GM23338 (cell line): ENCODE measurements at regions not wholly inside any gene's neighbourhood (a gene's known extent, or its start where the extent isn't known, plus 50 kb on each side); places are given as distances from the start of the nearest gene placed in this dataset.

Experiments used
- ATAC-seq: fragments of 200-7000 bp; cut with Tn5 transposase; 3 replicates; pipeline ENCODE4 v1.9.1; 2020
- DNase-seq: peaks from one replicate; pipeline ENCODE4 v3.0.0-alpha.2; 2015; ENCODE audit warnings: low spot score
- H2AFZ ChIP-seq: fragments of 200-600 bp; sonication (generic); 2 replicates; pipeline ENCODE4 v1.8.0; 2016; ENCODE audit warnings: antibody characterized with exemption, mild to moderate bottlenecking, moderate library complexity
- H3F3A ChIP-seq: fragments of 200-600 bp; sonication (generic); replicated peaks from 2 replicates; pipeline ENCODE4 v1.8.0; 2017; ENCODE audit warnings: antibody characterized with exemption, mixed run types, low read depth
- H3K27ac ChIP-seq: fragments of 200-600 bp; sonication (generic); 2 replicates; pipeline ENCODE4 v1.6.1; 2016; ENCODE audit warnings: low read depth
- H3K27me3 ChIP-seq: fragments of 200-600 bp; sonication (generic); 2 replicates; pipeline ENCODE4 v1.8.0; 2016; ENCODE audit warnings: mild to moderate bottlenecking, mixed run types, moderate library complexity; ENCODE audit not compliant: insufficient read depth
- H3K36me3 ChIP-seq: fragments of 200-600 bp; sonication (generic); 2 replicates; pipeline ENCODE4 v1.8.0; 2016; ENCODE audit warnings: mild to moderate bottlenecking; ENCODE audit not compliant: insufficient read depth
- H3K4me1 ChIP-seq: fragments of 200-600 bp; sonication (generic); 2 replicates; pipeline ENCODE4 v1.8.0; 2016; ENCODE audit warnings: mild to moderate bottlenecking, moderate library complexity; ENCODE audit not compliant: insufficient read depth
- H3K4me2 ChIP-seq: fragments of 200-600 bp; sonication (generic); 2 replicates; pipeline ENCODE4 v1.7.1; 2017; ENCODE audit warnings: mixed run types
- H3K4me3 ChIP-seq: fragments of 200-600 bp; sonication (generic); 2 replicates; pipeline ENCODE4 v1.6.1; 2016; ENCODE audit warnings: mixed run types
- H3K79me2 ChIP-seq: fragments of 200-600 bp; sonication (generic); replicated peaks from 2 replicates; pipeline ENCODE4 v1.8.0; 2017; ENCODE audit warnings: mild to moderate bottlenecking; ENCODE audit not compliant: insufficient read depth
- H3K9me2 ChIP-seq: fragments of 200-600 bp; sonication (generic); 2 replicates; pipeline ENCODE4 v1.8.0; 2017; ENCODE audit not compliant: insufficient read depth
- H4K20me1 ChIP-seq: fragments of 200-600 bp; sonication (generic); replicated peaks from 2 replicates; pipeline ENCODE4 v1.8.0; 2017; ENCODE audit warnings: mild to moderate bottlenecking; ENCODE audit not compliant: insufficient read depth
- H3K27ac Mint-ChIP-seq: 2 replicates; pipeline ENCODE4 v1.8.0; 2020; ENCODE audit warnings: inconsistent platforms, mild to moderate bottlenecking, moderate library complexity, mixed read lengths
- H3K27me3 Mint-ChIP-seq: 3 replicates; pipeline ENCODE4 v1.8.0; 2022; ENCODE audit warnings: low read depth, mild to moderate bottlenecking, moderate library complexity, mixed read lengths, inconsistent platforms; ENCODE audit not compliant: insufficient read depth, poor library complexity
- H3K36me3 Mint-ChIP-seq: 3 replicates; pipeline ENCODE4 v1.8.0; 2021; ENCODE audit warnings: low read depth, mild to moderate bottlenecking, inconsistent platforms, moderate library complexity, mixed read lengths
- H3K4me1 Mint-ChIP-seq: 3 replicates; pipeline ENCODE4 v1.8.0; 2020; ENCODE audit warnings: mild to moderate bottlenecking, inconsistent platforms, mixed read lengths
- H3K4me3 Mint-ChIP-seq: 3 replicates; pipeline ENCODE4 v1.8.0; 2021; ENCODE audit warnings: moderate library complexity, mild to moderate bottlenecking, inconsistent platforms, mixed read lengths
- H3K9me3 Mint-ChIP-seq: 3 replicates; pipeline ENCODE4 v1.8.0; 2020; ENCODE audit warnings: moderate library complexity, mild to moderate bottlenecking, inconsistent platforms, mixed read lengths
- CREB1 ChIP-seq: fragments of 250-450 bp; sonication (Bioruptor Pico); IDR thresholded peaks from 2 replicates; pipeline ENCODE4 v1.5.0; 2020; ENCODE audit warnings: low read depth, mild to moderate bottlenecking, moderate library complexity
- CTCF ChIP-seq, 2 experiments: fragments of 200-600 bp in 1 of 2; sonication (generic) in 1 of 2; conservative IDR thresholded peaks; 2 replicates each; pipeline versions ENCODE4 v1.5.1 to v1.6.1; 2016 to 2017; ENCODE audit warnings: antibody characterized with exemption in 2 of 2, low read depth in 2 of 2, mild to moderate bottlenecking in 2 of 2, moderate library complexity in 1 of 2
- ETS1 ChIP-seq: IDR thresholded peaks from 2 replicates; pipeline ENCODE4 v1.6.1; 2016; ENCODE audit warnings: antibody characterized with exemption
- EZH2 ChIP-seq: fragments of 200-600 bp; sonication (generic); IDR thresholded peaks from one replicate; pipeline ENCODE4 v1.8.0; 2017; ENCODE audit warnings: antibody characterized with exemption, mild to moderate bottlenecking, low read depth; ENCODE audit not compliant: unreplicated experiment
- EZH2phosphoT487 ChIP-seq: fragments of 200-600 bp; sonication (generic); IDR thresholded peaks from one replicate; pipeline ENCODE4 v1.8.1; 2018; ENCODE audit warnings: antibody characterized with exemption; ENCODE audit not compliant: unreplicated experiment
- JUNB ChIP-seq: IDR thresholded peaks from one replicate; pipeline ENCODE4 v1.6.1; 2016; ENCODE audit warnings: antibody characterized with exemption; ENCODE audit not compliant: unreplicated experiment
- NANOG ChIP-seq: IDR thresholded peaks from 2 replicates; pipeline ENCODE4 v1.6.1; 2016; ENCODE audit warnings: antibody characterized with exemption, borderline replicate concordance
- POLR2AphosphoS5 ChIP-seq: IDR thresholded peaks from 2 replicates; pipeline ENCODE4 v1.6.1; 2016; ENCODE audit warnings: antibody characterized with exemption, low read depth
- REST ChIP-seq: IDR thresholded peaks from one replicate; pipeline ENCODE4 v1.6.1; 2018; ENCODE audit warnings: antibody characterized with exemption; ENCODE audit not compliant: unreplicated experiment
- STAT1 ChIP-seq: IDR thresholded peaks from one replicate; pipeline ENCODE4 v1.6.1; 2016; ENCODE audit warnings: antibody characterized with exemption; ENCODE audit not compliant: unreplicated experiment
- ZNF114 ChIP-seq: fragments of 250-450 bp; sonication (Bioruptor Pico); IDR thresholded peaks from 2 replicates; pipeline ENCODE4 v1.5.0; 2020; ENCODE audit warnings: mild to moderate bottlenecking, moderate library complexity
- ZNF331 ChIP-seq: fragments of 250-450 bp; sonication (Bioruptor Pico); IDR thresholded peaks from 2 replicates; pipeline ENCODE4 v1.5.0; 2020; ENCODE audit warnings: low read depth, mild to moderate bottlenecking, moderate library complexity
- ZNF462 ChIP-seq: fragments of 250-450 bp; sonication (Bioruptor Pico); IDR thresholded peaks from 2 replicates; pipeline ENCODE4 v1.5.0; 2020; ENCODE audit warnings: mild to moderate bottlenecking, moderate library complexity

GRCh38 chr1:58156124-58156468, 390.4 kb downstream of the OMA1 start:
- H3F3A ChIP-seq, result no peaks in the 10 kb centered on the region
- no peaks in the 10 kb centered on the region for H3K36me3 Mint-ChIP-seq
- H3K36me3 ChIP-seq, result no peaks in the 10 kb centered on the region
- H3K9me3 Mint-ChIP-seq, result no peaks in the 10 kb centered on the region
- H3K4me3 ChIP-seq, result no peak overlapping the region
- H3K79me2 ChIP-seq, result no peaks in the 10 kb centered on the region
- no peak overlapping the region for H2AFZ ChIP-seq
- DNase-seq (no peak), ATAC-seq (no peak)
- no peak overlapping the region for H3K27ac ChIP-seq
- H3K4me3 Mint-ChIP-seq, result no peak overlapping the region
- peaks cover 18% of the 10 kb centered on the region for H3K4me1 Mint-ChIP-seq
- H4K20me1 ChIP-seq, result no peaks in the 10 kb centered on the region
- no peak overlapping the region for H3K4me2 ChIP-seq
- H3K27me3 ChIP-seq, result no peaks in the 10 kb centered on the region
- TF ChIP-seq EZH2 (no peak), POLR2AphosphoS5 (no peak), ZNF114 (no peak), REST (no peak), ZNF331 (CRISPR knock-in tag) (no peak), ETS1 (no peak), NANOG (no peak), ZNF462 (CRISPR knock-in tag) (no peak), STAT1 (no peak), CTCF (conservative IDR thresholded peaks at IDR 0.05; ENCODE audit: low read depth in 2 of 2) (no peak), CREB1 (CRISPR knock-in tag) (no peak), JUNB (no peak), EZH2phosphoT487 (no peak)
- no peaks in the 10 kb centered on the region for H3K9me2 ChIP-seq
- peaks cover 31% of the 10 kb centered on the region for H3K4me1 ChIP-seq
- no peaks in the 10 kb centered on the region for H3K27me3 Mint-ChIP-seq
- no peak overlapping the region for H3K27ac Mint-ChIP-seq
